HCT116 (cell line): ENCODE measurements at regions not wholly inside any gene's neighbourhood (a gene's known extent, or its start where the extent isn't known, plus 50 kb on each side); places are given as distances from the start of the nearest gene placed in this dataset.

Experiments
- ATAC-seq: fragments of 200-7000 bp; cut with Tn5 transposase; 2 replicates; pipeline ENCODE4 v1.9.1; 2020; ENCODE audit warnings: mild to moderate bottlenecking, moderate library complexity
- BruUV-seq: library from RNA; stranded (reverse); fragments of 400-500 nt; replicated peaks from 2 replicates; lab custom pipeline; 2021; lab: Mats Ljungman, UMichigan
- CTCF ChIA-PET: fragments of 300-600 bp; sonication (Branson Sonifier 250); formaldehyde crosslinking; loops from one replicate; lab custom pipeline; 2021; ENCODE audit warnings: antibody characterized with exemption; lab: Charles Lee
- POLR2A ChIA-PET: fragments of 300-600, 350-600 bp; sonication (Branson Sonifier 250); formaldehyde crosslinking; loops from one replicate; lab custom pipeline; 2021; ENCODE audit warnings: antibody characterized with exemption; lab: Charles Lee
- RAD21 ChIA-PET, 2 experiments: fragments of 300-600 bp; sonication (Branson Sonifier 250); formaldehyde crosslinking; loops; one replicate each; lab custom pipeline; 2023; ENCODE audit warnings: low total read pairs in 2 of 2; ENCODE audit not compliant: uncharacterized antibody in 2 of 2, unreplicated experiment in 2 of 2, low non-redundant PET in 1 of 2; lab: Charles Lee
- DNase-seq: peaks from one replicate; pipeline ENCODE4 v3.0.0-alpha.2; 2010; ENCODE audit warnings: low read depth, low spot score
- H2AFZ ChIP-seq: fragments of 200-600 bp; shearing (Covaris generic), sonication (generic); 2 replicates; pipeline ENCODE4 v1.6.1; 2017; ENCODE audit warnings: low read depth, mixed run types, mixed read lengths, antibody characterized with exemption, low read length; ENCODE audit not compliant: poor library complexity, severe bottlenecking
- H3K27ac ChIP-seq: 2 replicates; pipeline ENCODE4 v1.5.1; 2012; ENCODE audit warnings: low read depth, low read length
- H3K27me3 ChIP-seq: fragments of 200-600 bp; sonication (generic); 2 replicates; pipeline ENCODE4 v1.6.1; 2016; ENCODE audit warnings: mixed run types, low read length, mixed read lengths; ENCODE audit not compliant: insufficient read depth
- H3K36me3 ChIP-seq, 2 experiments: fragments of 200-500 bp in 1 of 2; fragments of 200-600 bp in 1 of 2; sonication (Bioruptor generic) in 1 of 2; sonication (generic) in 1 of 2; 2 replicates each; pipeline versions ENCODE4 v1.5.1 to v1.6.1; 2014 to 2016; ENCODE audit warnings: low read length in 2 of 2, inconsistent platforms in 1 of 2, mixed read lengths in 1 of 2, mixed run types in 1 of 2; ENCODE audit not compliant: insufficient read depth in 2 of 2, control insufficient read depth in 1 of 2
- H3K4me1 ChIP-seq, 2 experiments: fragments of 200-600 bp in 1 of 2; sonication (generic) in 1 of 2; 2 replicates each; pipeline versions ENCODE4 v1.5.1 to v1.6.1; 2012 to 2017; ENCODE audit warnings: low read length in 2 of 2, inconsistent platforms in 1 of 2, mild to moderate bottlenecking in 1 of 2, mixed read lengths in 1 of 2, mixed run types in 1 of 2, moderate library complexity in 1 of 2; ENCODE audit not compliant: insufficient read depth in 2 of 2, control insufficient read depth in 1 of 2
- H3K4me2 ChIP-seq: fragments of 200-600 bp; sonication (generic); 2 replicates; pipeline ENCODE4 v1.6.1; 2017; ENCODE audit warnings: mixed run types, low read length, mixed read lengths
- H3K4me3 ChIP-seq, 2 experiments: fragments of 200-600 bp in 1 of 2; sonication (generic) in 1 of 2; replicated peaks in 1 of 2; 2 replicates each; pipeline ENCODE4 v1.5.1; 2011 to 2016; ENCODE audit warnings: low read length in 2 of 2, control low read depth in 1 of 2, low read depth in 1 of 2, mild to moderate bottlenecking in 1 of 2, mixed read lengths in 1 of 2, mixed run types in 1 of 2
- H3K79me2 ChIP-seq: fragments of 200-600 bp; sonication (generic); 2 replicates; pipeline ENCODE4 v1.6.1; 2017; ENCODE audit warnings: mild to moderate bottlenecking, mixed run types, low read length, moderate library complexity, mixed read lengths; ENCODE audit not compliant: insufficient read depth
- H3K9ac ChIP-seq: fragments of 200-600 bp; sonication (generic); 2 replicates; pipeline ENCODE4 v1.6.1; 2016; ENCODE audit warnings: low read length, mixed read lengths
- H3K9me2 ChIP-seq: fragments of 200-600 bp; sonication (generic), shearing (Covaris generic); 2 replicates; pipeline ENCODE4 v1.6.1; 2017; ENCODE audit warnings: mixed run types, mild to moderate bottlenecking, moderate library complexity; ENCODE audit not compliant: insufficient read depth
- H3K9me3 ChIP-seq, 2 experiments: fragments of 200-500 bp in 1 of 2; fragments of 200-600 bp in 1 of 2; sonication (Bioruptor generic) in 1 of 2; sonication (generic) in 1 of 2; 2 replicates each; pipeline ENCODE4 v1.6.1; 2014 to 2017; ENCODE audit warnings: low read length in 2 of 2, mixed read lengths in 2 of 2, inconsistent platforms in 1 of 2, low read depth in 1 of 2, mild to moderate bottlenecking in 1 of 2, mixed run types in 1 of 2, moderate library complexity in 1 of 2; ENCODE audit not compliant: control insufficient read depth in 1 of 2, insufficient read depth in 1 of 2
- H4K20me1 ChIP-seq: fragments of 200-600 bp; sonication (generic), shearing (Covaris generic); 2 replicates; pipeline ENCODE4 v1.6.1; 2017; ENCODE audit warnings: mixed run types, mild to moderate bottlenecking, moderate library complexity; ENCODE audit not compliant: insufficient read depth
- ATF3 ChIP-seq: IDR thresholded peaks from 2 replicates; pipeline ENCODE4 v1.6.1; 2012
- CTCF ChIP-seq, 3 experiments: fragments of 200-600 bp in 1 of 3; sonication (generic) in 1 of 3; IDR thresholded peaks in 2 of 3; conservative IDR thresholded peaks in 1 of 3; 2 replicates each; pipeline ENCODE4 v1.5.1; 2012 to 2017; ENCODE audit warnings: low read depth in 2 of 3, low read length in 2 of 3, antibody characterized with exemption in 1 of 3, borderline replicate concordance in 1 of 3, control low read depth in 1 of 3, mild to moderate bottlenecking in 1 of 3, mixed read lengths in 1 of 3, mixed run types in 1 of 3, moderate library complexity in 1 of 3; ENCODE audit not compliant: insufficient read depth in 1 of 3
- ELF1 ChIP-seq: IDR thresholded peaks from 2 replicates; pipeline ENCODE4 v1.6.1; 2012; ENCODE audit warnings: low read depth, borderline replicate concordance
- EZH2 ChIP-seq: fragments of 200-600 bp; sonication (generic); IDR thresholded peaks from 2 replicates; pipeline ENCODE4 v1.6.1; 2017; ENCODE audit warnings: antibody characterized with exemption, mixed run types
- FOSL1 ChIP-seq: IDR thresholded peaks from 2 replicates; pipeline ENCODE4 v1.6.1; 2012; ENCODE audit warnings: low read depth
- JUND ChIP-seq: IDR thresholded peaks from 2 replicates; pipeline ENCODE4 v1.6.1; 2012
- MAX ChIP-seq: IDR thresholded peaks from 2 replicates; pipeline ENCODE4 v1.6.1; 2012
- POLR2AphosphoS5 ChIP-seq: IDR thresholded peaks from 2 replicates; pipeline ENCODE4 v1.6.1; 2011; ENCODE audit warnings: mild to moderate bottlenecking, low read depth, low read length, moderate library complexity
- RAD21 ChIP-seq: IDR thresholded peaks from 2 replicates; pipeline ENCODE4 v1.6.1; 2012; ENCODE audit warnings: low read depth, mild to moderate bottlenecking
- SIN3A ChIP-seq: IDR thresholded peaks from 2 replicates; pipeline ENCODE4 v1.6.1; 2012; ENCODE audit warnings: low read depth
- SP1 ChIP-seq: IDR thresholded peaks from 2 replicates; pipeline ENCODE4 v1.6.1; 2012; ENCODE audit warnings: low read depth
- SRF ChIP-seq: IDR thresholded peaks from 2 replicates; pipeline ENCODE4 v1.6.1; 2012; ENCODE audit warnings: low read depth
- TCF7L2 ChIP-seq: IDR thresholded peaks from 2 replicates; pipeline ENCODE4 v1.7.0; 2011; ENCODE audit warnings: borderline replicate concordance, inconsistent platforms; ENCODE audit not compliant: insufficient read depth, insufficient read length; ENCODE audit errors: extremely low read depth
- ZFX ChIP-seq: fragments of 450-650 bp; IDR thresholded peaks from 2 replicates; pipeline ENCODE4 v1.6.1; 2017
- intact Hi-C: fragments of 100-400 bp; cut with micrococcal nuclease; formaldehyde crosslinking; loops from 2 replicates; pipeline ENCODE4 v1.10.0; 2022

GRCh38 chr13:44236370-44236769 is 137.3 kb upstream of the SERP2 start:
- Histone ChIP-seq H4K20me1 (no peaks in the 10 kb centered on the region), H3K4me1 (peaks cover 17 to 44% of the 10 kb centered on the region in 2 experiments), H3K9me3 (no peaks in the 10 kb centered on the region), H3K9ac (no peak overlapping the region), H3K4me2 (no peak overlapping the region), H3K9me2 (no peaks in the 10 kb centered on the region), H3K27ac (no peak overlapping the region), H3K4me3 (no peak overlapping the region), H2AFZ (no peak overlapping the region), H3K36me3 (no peaks in the 10 kb centered on the region), H3K79me2 (no peaks in the 10 kb centered on the region)
- ChIA-PET CTCF (interaction anchor here (1.0 kb wide), 1 partner anchor 201 kb away, joined by 3 read pairs; no protein-coding TSS in a partner anchor), POLR2A (interaction anchor here (1.5 to 2.3 kb wide), 2 partner anchors 198 to 200 kb away, joined by 6 to 12 read pairs; no protein-coding TSS in a partner anchor), RAD21 (no interaction called here)
- BruUV-seq = no TSS peak
- intact Hi-C loops = no loop called here
- ATAC-seq (no peak), DNase-seq (no peak)
- TF ChIP-seq POLR2AphosphoS5 (no peak), JUND (no peak), SP1 (no peak), TCF7L2 (no peak), EZH2 (no peak), ELF1 (no peak), SIN3A (no peak), ZFX (no peak), RAD21 (no peak), FOSL1 (no peak), ATF3 (no peak)
- TF ChIP-seq, all 23 proteins: peak for 0
- H3K27me3 ChIP-seq = no peaks in the 10 kb centered on the region

GRCh38 chr13:44236801-44237207 is 136.8 kb upstream of the SERP2 start:
- TF ChIP-seq CTCF (IDR thresholded peaks at IDR 0.05 in 2 of 3, conservative IDR thresholded peaks at IDR 0.05 in 1 of 3; ENCODE audit: borderline replicate concordance in 1 of 3, insufficient read depth in 1 of 3, low read depth in 2 of 3, low read length in 2 of 3) (no peak), ELF1 (no peak), MAX (no peak), SRF (no peak)
- BruUV-seq = no TSS peak
- ChIA-PET RAD21 (no interaction called here), CTCF (interaction anchor here (1.0 kb wide), 1 partner anchor 201 kb away, joined by 3 read pairs; no protein-coding TSS in a partner anchor), POLR2A (interaction anchor here (1.5 to 2.3 kb wide), 2 partner anchors 197 to 200 kb away, joined by 6 to 12 read pairs; no protein-coding TSS in a partner anchor)
- no peak overlapping the region for H3K27ac ChIP-seq
- intact Hi-C loops = no loop called here
- H3K27me3 ChIP-seq = no peaks in the 10 kb centered on the region
- H3K79me2 ChIP-seq = no peaks in the 10 kb centered on the region
- H3K36me3 ChIP-seq = no peaks in the 10 kb centered on the region
- ATAC-seq (no peak), DNase-seq (no peak)
- no peaks in the 10 kb centered on the region for H3K9me3 ChIP-seq
- no peak overlapping the region for H3K4me3 ChIP-seq
- no peak overlapping the region for H3K4me2 ChIP-seq
- no peaks in the 10 kb centered on the region for H3K9me2 ChIP-seq
- peaks cover 12 to 44% of the 10 kb centered on the region in 2 experiments for H3K4me1 ChIP-seq
- no peak overlapping the region for H3K9ac ChIP-seq
- H2AFZ ChIP-seq = no peak overlapping the region
- no peaks in the 10 kb centered on the region for H4K20me1 ChIP-seq
